Chondrocyte (in vitro differentiated cells): ENCODE measurements at regions not wholly inside any gene's neighbourhood (a gene's known extent, or its start where the extent isn't known, plus 50 kb on each side); places are given as distances from the start of the nearest gene placed in this dataset.

ENCODE experiments used
- DNase-seq: peaks from one replicate; pipeline ENCODE4 v3.0.0; 2021; ENCODE audit warnings: mixed read lengths, low spot score
- H3K27ac Mint-ChIP-seq: one replicate; pipeline ENCODE4 v1.8.0; 2021; ENCODE audit warnings: mild to moderate bottlenecking, moderate library complexity, mixed read lengths; ENCODE audit not compliant: unreplicated experiment
- H3K27me3 Mint-ChIP-seq: 2 replicates; pipeline ENCODE4 v1.8.0; 2021; ENCODE audit warnings: low read depth, mixed read lengths
- H3K36me3 Mint-ChIP-seq: 2 replicates; pipeline ENCODE4 v1.8.0; 2021; ENCODE audit warnings: low read depth, mixed read lengths
- H3K4me1 Mint-ChIP-seq: 2 replicates; pipeline ENCODE4 v1.8.0; 2021; ENCODE audit warnings: low read depth, mild to moderate bottlenecking, mixed read lengths
- H3K4me3 Mint-ChIP-seq: one replicate; pipeline ENCODE4 v1.8.0; 2021; ENCODE audit warnings: mild to moderate bottlenecking, moderate library complexity, mixed read lengths; ENCODE audit not compliant: unreplicated experiment
- H3K9me3 Mint-ChIP-seq: 2 replicates; pipeline ENCODE4 v1.8.0; 2021; ENCODE audit warnings: low read depth, mixed read lengths
- CTCF ChIP-seq: fragments of 200-600 bp; sonication (generic); IDR thresholded peaks from 2 replicates; pipeline ENCODE4 v1.5.0; 2021; ENCODE audit warnings: antibody characterized with exemption, mild to moderate bottlenecking, moderate library complexity

- no peaks in the 10 kb centered on the region for H3K36me3 Mint-ChIP-seq
- DNase-seq, result no peak
Observed at GRCh38 chr10:3330663-3331062, 158.1 kb upstream of the PITRM1 start.

GRCh38 chr10:3325954-3326750 is 153.6 kb upstream of the PITRM1 start:
- Mint-ChIP-seq H3K4me1 (peaks cover 25% of the 10 kb centered on the region), H3K27ac (no peak overlapping the region), H3K36me3 (no peaks in the 10 kb centered on the region), H3K27me3 (no peaks in the 10 kb centered on the region), H3K4me3 (no peak overlapping the region), H3K9me3 (no peaks in the 10 kb centered on the region)
- TF ChIP-seq CTCF, result no peak
- no peak for DNase-seq

More at GRCh38 chr10:3330663-3331062, 158.1 kb upstream of the PITRM1 start:
- TF ChIP-seq CTCF, result no peak
- Mint-ChIP-seq H3K27ac (no peak overlapping the region), H3K4me1 (peaks cover 9% of the 10 kb centered on the region), H3K27me3 (no peaks in the 10 kb centered on the region), H3K4me3 (no peak overlapping the region), H3K9me3 (no peaks in the 10 kb centered on the region)

- Mint-ChIP-seq H3K9me3 (no peaks in the 10 kb centered on the region), H3K36me3 (no peaks in the 10 kb centered on the region), H3K27me3 (no peaks in the 10 kb centered on the region), H3K4me3 (no peak overlapping the region), H3K27ac (no peak overlapping the region), H3K4me1 (peaks cover 15% of the 10 kb centered on the region)
- TF ChIP-seq CTCF, result no peak
- no peak for DNase-seq
Observed at GRCh38 chr10:3324612-3325038, 152.0 kb upstream of the PITRM1 start.

- H3K9me3 Mint-ChIP-seq, result no peaks in the 10 kb centered on the region
Observed at GRCh38 chr10:3323865-3324498, 151.4 kb upstream of the PITRM1 start.

More at GRCh38 chr10:3323865-3324498, 151.4 kb upstream of the PITRM1 start:
- TF ChIP-seq CTCF, result no peak
- Mint-ChIP-seq H3K27me3 (no peaks in the 10 kb centered on the region), H3K4me1 (peaks cover 15% of the 10 kb centered on the region), H3K4me3 (no peak overlapping the region), H3K36me3 (no peaks in the 10 kb centered on the region), H3K27ac (no peak overlapping the region)
- DNase-seq, result no peak
